CD4-positive, alpha-beta T cell (primary cell): ENCODE measurements at regions not wholly inside any gene's neighbourhood (a gene's known extent, or its start where the extent isn't known, plus 50 kb on each side); places are given as distances from the start of the nearest gene placed in this dataset.

Experiments
- ATAC-seq: fragments of 200-7000 bp; cut with Tn5 transposase; one replicate; pipeline ENCODE4 v1.10.0; 2022; ENCODE audit warnings: mild to moderate bottlenecking; ENCODE audit not compliant: poor library complexity
- CTCF ChIA-PET: fragments of 350-600 bp; sonication (Branson Sonifier 250); formaldehyde crosslinking; loops from one replicate; lab custom pipeline; 2021; ENCODE audit warnings: antibody characterized with exemption, inconsistent platforms; lab: Charles Lee
- POLR2A ChIA-PET: fragments of 350-600 bp; sonication (Branson Sonifier 250); formaldehyde crosslinking; loops from one replicate; lab custom pipeline; 2021; ENCODE audit warnings: antibody characterized with exemption, inconsistent platforms; lab: Charles Lee
- DNase-seq, 14 experiments: peaks; one replicate each; pipeline ENCODE4 v3.0.0-alpha.2; 2013 to 2020; ENCODE audit warnings: mixed read lengths in 2 of 14
- H3K27ac ChIP-seq, 2 donors: one replicate each; pipeline versions ENCODE4 v1.5.1 to v1.7.0; 2013; ENCODE audit warnings: low read length in 2 of 2, low read depth in 1 of 2, mild to moderate bottlenecking in 1 of 2
- H3K27me3 ChIP-seq, 2 experiments: 1 replicate in 1 of 2; 2 replicates in 1 of 2; pipeline versions ENCODE4 v1.6.1 to v1.7.0; 2013; ENCODE audit warnings: low read length in 2 of 2, control low read depth in 1 of 2, mild to moderate bottlenecking in 1 of 2, moderate library complexity in 1 of 2; ENCODE audit not compliant: insufficient read depth in 2 of 2, control insufficient read depth in 1 of 2
- H3K36me3 ChIP-seq: one replicate; pipeline ENCODE4 v1.6.1; 2013; ENCODE audit warnings: low read length, control low read depth; ENCODE audit not compliant: insufficient read depth
- H3K4me1 ChIP-seq: one replicate; pipeline ENCODE4 v1.6.1; 2013; ENCODE audit warnings: low read length, control low read depth; ENCODE audit not compliant: insufficient read depth
- H3K4me3 ChIP-seq: one replicate; pipeline ENCODE4 v1.5.1; 2013; ENCODE audit warnings: mild to moderate bottlenecking, low read length, moderate library complexity
- H3K9me3 ChIP-seq, 2 experiments: 1 replicate in 1 of 2; 2 replicates in 1 of 2; pipeline versions ENCODE4 v1.6.1 to v1.7.0; 2013; ENCODE audit warnings: low read length in 2 of 2, mild to moderate bottlenecking in 2 of 2, control low read depth in 1 of 2, moderate library complexity in 1 of 2; ENCODE audit not compliant: control insufficient read depth in 1 of 2, insufficient read depth in 1 of 2
- H3K27ac Mint-ChIP-seq: one replicate; pipeline ENCODE4 v1.8.0; 2020; ENCODE audit warnings: mixed read lengths
- H3K27me3 Mint-ChIP-seq: one replicate; pipeline ENCODE4 v1.8.0; 2021; ENCODE audit warnings: mixed read lengths
- H3K36me3 Mint-ChIP-seq: one replicate; pipeline ENCODE4 v1.8.0; 2021; ENCODE audit warnings: low read depth, mixed read lengths
- H3K4me1 Mint-ChIP-seq: one replicate; pipeline ENCODE4 v1.8.0; 2021; ENCODE audit warnings: low read depth, mixed read lengths
- H3K4me3 Mint-ChIP-seq: one replicate; pipeline ENCODE4 v1.8.0; 2020; ENCODE audit warnings: mild to moderate bottlenecking, mixed read lengths
- H3K9me3 Mint-ChIP-seq: one replicate; pipeline ENCODE4 v1.8.0; 2020; ENCODE audit warnings: mixed read lengths
- intact Hi-C, 2 experiments: fragments of 100-400 bp; cut with DNase I in 1 of 2; cut with micrococcal nuclease in 1 of 2; formaldehyde crosslinking; loops; one replicate each; pipeline versions ENCODE4 v1.15.1 to v1.9.0; 2023 to 2025; cut with DNase I, micrococcal nuclease
- TF ChIP-seq, protein P1 (sequence below): fragments of 200-600 bp; IDR thresholded peaks from one replicate; pipeline ENCODE4 v1.8.0; 2022; ENCODE audit warnings: antibody characterized with exemption, mild to moderate bottlenecking

DNA sequence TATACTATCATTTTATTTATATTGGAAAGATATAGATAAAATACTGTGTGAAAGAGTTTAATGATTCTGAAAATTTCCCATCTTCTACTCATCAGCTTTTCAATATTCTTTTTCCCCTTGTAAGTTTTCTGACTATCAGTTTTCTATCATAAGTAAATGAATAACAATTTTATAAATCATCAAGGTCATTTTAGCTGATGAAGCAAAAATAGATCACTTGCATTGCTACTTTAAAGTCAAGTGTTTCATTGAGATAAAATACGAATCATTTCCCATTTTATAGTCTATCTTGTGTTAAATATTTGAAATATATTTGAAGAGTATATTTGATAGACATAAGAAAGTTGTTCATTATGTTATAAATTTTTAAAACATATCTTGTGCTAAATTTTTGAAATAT is 811.0 kb upstream of the GALNTL6 start:
- CTCF ChIA-PET, result no interaction called here
- no peak for ATAC-seq
- Histone ChIP-seq H3K4me1 (no peaks in the 10 kb centered on the region), H3K9me3 (peaks cover 0 to 3% of the 10 kb centered on the region in 2 experiments), H3K27me3 (no peaks in the 10 kb centered on the region), H3K36me3 (no peaks in the 10 kb centered on the region), H3K4me3 (no peak overlapping the region), H3K27ac (no peak overlapping the region)
- peaks cover 5% of the 10 kb centered on the region for H3K9me3 Mint-ChIP-seq
- POLR2A ChIA-PET, result no interaction called here
- no peaks in the 10 kb centered on the region for H3K4me1 Mint-ChIP-seq
- H3K27me3 Mint-ChIP-seq, result no peaks in the 10 kb centered on the region
- DNase-seq, result no peak
- H3K36me3 Mint-ChIP-seq, result no peaks in the 10 kb centered on the region
- TF ChIP-seq, protein P1, sequence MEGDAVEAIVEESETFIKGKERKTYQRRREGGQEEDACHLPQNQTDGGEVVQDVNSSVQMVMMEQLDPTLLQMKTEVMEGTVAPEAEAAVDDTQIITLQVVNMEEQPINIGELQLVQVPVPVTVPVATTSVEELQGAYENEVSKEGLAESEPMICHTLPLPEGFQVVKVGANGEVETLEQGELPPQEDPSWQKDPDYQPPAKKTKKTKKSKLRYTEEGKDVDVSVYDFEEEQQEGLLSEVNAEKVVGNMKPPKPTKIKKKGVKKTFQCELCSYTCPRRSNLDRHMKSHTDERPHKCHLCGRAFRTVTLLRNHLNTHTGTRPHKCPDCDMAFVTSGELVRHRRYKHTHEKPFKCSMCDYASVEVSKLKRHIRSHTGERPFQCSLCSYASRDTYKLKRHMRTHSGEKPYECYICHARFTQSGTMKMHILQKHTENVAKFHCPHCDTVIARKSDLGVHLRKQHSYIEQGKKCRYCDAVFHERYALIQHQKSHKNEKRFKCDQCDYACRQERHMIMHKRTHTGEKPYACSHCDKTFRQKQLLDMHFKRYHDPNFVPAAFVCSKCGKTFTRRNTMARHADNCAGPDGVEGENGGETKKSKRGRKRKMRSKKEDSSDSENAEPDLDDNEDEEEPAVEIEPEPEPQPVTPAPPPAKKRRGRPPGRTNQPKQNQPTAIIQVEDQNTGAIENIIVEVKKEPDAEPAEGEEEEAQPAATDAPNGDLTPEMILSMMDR, result no peak
- no peak overlapping the region for H3K27ac Mint-ChIP-seq
- no peak overlapping the region for H3K4me3 Mint-ChIP-seq
- intact Hi-C loops, result no loop called here

DNA sequence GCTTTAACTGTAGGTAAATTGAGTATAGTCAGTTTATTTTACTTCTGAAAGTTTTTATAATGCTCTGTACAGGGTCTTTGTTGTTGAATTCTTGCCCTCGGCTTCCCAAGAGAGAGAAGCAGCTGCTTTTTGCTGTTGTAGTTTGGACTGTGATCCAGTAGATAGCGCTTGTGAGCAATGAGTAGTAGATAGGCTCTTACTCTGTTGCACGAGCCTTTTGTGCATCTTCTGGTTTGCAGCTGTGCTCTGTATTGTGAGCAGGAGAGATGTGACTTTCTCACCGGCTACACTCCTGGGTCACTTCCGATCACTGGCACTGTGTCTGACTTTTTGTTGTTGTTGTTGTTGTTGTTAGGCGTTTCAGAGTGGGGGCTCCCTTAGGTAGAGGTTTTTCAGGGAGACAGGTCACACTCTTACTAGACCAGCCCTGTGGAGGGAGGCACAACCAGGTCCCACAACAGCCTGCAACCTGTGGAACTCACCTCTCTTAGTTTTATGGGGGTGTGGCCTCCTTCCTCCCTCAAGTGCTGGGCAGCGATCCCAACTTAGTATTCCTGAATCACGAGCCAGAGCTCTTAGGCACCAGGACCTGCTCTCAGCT is 822.1 kb upstream of the GALNTL6 start:
- H3K27me3 ChIP-seq, result no peaks in the 10 kb centered on the region
- no peaks in the 10 kb centered on the region for H3K9me3 Mint-ChIP-seq
- POLR2A ChIA-PET, result no interaction called here
- H3K27me3 Mint-ChIP-seq, result no peaks in the 10 kb centered on the region
- intact Hi-C loops, result no loop called here
- CTCF ChIA-PET, result no interaction called here
- no peak for ATAC-seq
- H3K36me3 ChIP-seq, result no peaks in the 10 kb centered on the region
- H3K4me1 ChIP-seq, result no peaks in the 10 kb centered on the region
- no peaks in the 10 kb centered on the region for H3K36me3 Mint-ChIP-seq
- no peaks in the 10 kb centered on the region for H3K9me3 ChIP-seq
- H3K27ac ChIP-seq, result no peak overlapping the region
- no peak overlapping the region for H3K4me3 Mint-ChIP-seq
- TF ChIP-seq, protein P1, result no peak
- DNase-seq, result no peak
- no peaks in the 10 kb centered on the region for H3K4me1 Mint-ChIP-seq
- H3K27ac Mint-ChIP-seq, result no peak overlapping the region
- H3K4me3 ChIP-seq, result no peak overlapping the region

DNA sequence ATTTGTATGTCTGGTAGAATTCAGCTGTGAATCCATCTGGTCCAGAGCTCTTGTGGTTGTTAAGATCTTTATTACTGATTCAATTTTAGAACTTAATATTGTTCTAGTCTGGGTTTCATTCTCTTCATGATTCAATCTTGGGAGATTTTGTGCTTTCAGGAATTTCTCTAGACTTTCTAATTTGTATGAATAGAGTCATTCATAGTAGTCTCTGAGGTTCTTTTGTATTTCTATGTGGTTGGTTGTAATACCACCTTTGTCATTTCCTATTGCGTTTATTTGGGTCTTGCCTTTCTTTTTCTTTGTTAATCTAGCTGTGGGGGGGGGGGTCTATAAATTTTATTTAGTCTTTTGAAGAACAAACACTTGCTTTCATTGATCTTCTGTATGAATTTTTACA is 824.8 kb upstream of the GALNTL6 start:
- Mint-ChIP-seq H3K4me3 (no peak overlapping the region), H3K27ac (no peak overlapping the region), H3K27me3 (no peaks in the 10 kb centered on the region), H3K36me3 (no peaks in the 10 kb centered on the region), H3K9me3 (peaks cover 3% of the 10 kb centered on the region), H3K4me1 (no peaks in the 10 kb centered on the region)
- ATAC-seq, result no peak
- no peak for DNase-seq
- no peak overlapping the region for H3K27ac ChIP-seq
- no peaks in the 10 kb centered on the region for H3K27me3 ChIP-seq
- intact Hi-C loops, result no loop called here
- TF ChIP-seq, protein P1, result no peak
- peaks cover 0 to 7% of the 10 kb centered on the region in 2 experiments for H3K9me3 ChIP-seq
- ChIA-PET POLR2A (no interaction called here), CTCF (no interaction called here)
- H3K36me3 ChIP-seq, result no peaks in the 10 kb centered on the region
- no peak overlapping the region for H3K4me3 ChIP-seq
- no peaks in the 10 kb centered on the region for H3K4me1 ChIP-seq
